ENCODE measurements at regions not wholly inside any gene's neighbourhood (a gene's known extent, or its start where the extent isn't known, plus 50 kb on each side); places are given as distances from the start of the nearest gene placed in this dataset.

GRCh38 chr2:8394131-8394530 lies 287.7 kb upstream of the ID2 start:
- DNase-seq (ENCODE audit: low read depth): no peak
- H3K4me3 ChIP-seq (ENCODE audit: control insufficient read depth, low read depth, low read length): no peak overlapping the region
- TF ChIP-seq CTCF (conservative IDR thresholded peaks at IDR 0.05; ENCODE audit: control insufficient read depth, insufficient read depth, low read depth, low read length): no peak

GRCh38 chr2:8394569-8395359 lies 287.1 kb upstream of the ID2 start:
- H3K4me3 ChIP-seq (ENCODE audit: control insufficient read depth, low read depth, low read length): no peak overlapping the region
- DNase-seq (ENCODE audit: low read depth): no peak
- no peak for TF ChIP-seq CTCF (conservative IDR thresholded peaks at IDR 0.05; ENCODE audit: control insufficient read depth, insufficient read depth, low read depth, low read length)

GRCh38 chr2:8395718-8396117 lies 286.1 kb upstream of the ID2 start:
- DNase-seq (ENCODE audit: low read depth): no peak
- H3K4me3 ChIP-seq (ENCODE audit: control insufficient read depth, low read depth, low read length): no peak overlapping the region
- TF ChIP-seq CTCF (conservative IDR thresholded peaks at IDR 0.05; ENCODE audit: control insufficient read depth, insufficient read depth, low read depth, low read length): no peak

DNA sequence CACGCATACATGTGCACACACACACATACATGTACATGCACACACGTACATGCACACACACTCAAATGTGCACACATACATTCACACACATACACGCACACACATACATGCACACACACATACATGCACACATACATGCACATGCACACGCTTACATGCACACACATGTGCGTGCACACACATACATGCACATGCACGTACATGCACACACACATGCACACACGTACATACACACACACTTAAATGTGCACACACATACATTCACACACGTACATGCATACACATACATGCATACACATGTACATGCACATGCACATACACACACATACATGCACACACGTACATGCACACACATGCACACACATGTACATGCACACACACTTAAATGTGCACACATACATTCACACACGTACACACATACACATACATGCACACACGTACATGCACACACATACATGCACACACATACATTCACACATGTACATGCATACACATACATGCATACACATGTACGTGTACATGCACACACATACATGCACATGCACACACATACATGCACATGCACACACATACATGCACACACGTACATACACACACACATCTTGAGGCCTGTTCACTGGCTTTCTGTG lies 283.7 kb upstream of the ID2 start:
- no peak for DNase-seq (ENCODE audit: low read depth)
- no peak overlapping the region for H3K4me3 ChIP-seq (ENCODE audit: control insufficient read depth, low read depth, low read length)
- no peak for TF ChIP-seq CTCF (conservative IDR thresholded peaks at IDR 0.05; ENCODE audit: control insufficient read depth, insufficient read depth, low read depth, low read length)

DNA sequence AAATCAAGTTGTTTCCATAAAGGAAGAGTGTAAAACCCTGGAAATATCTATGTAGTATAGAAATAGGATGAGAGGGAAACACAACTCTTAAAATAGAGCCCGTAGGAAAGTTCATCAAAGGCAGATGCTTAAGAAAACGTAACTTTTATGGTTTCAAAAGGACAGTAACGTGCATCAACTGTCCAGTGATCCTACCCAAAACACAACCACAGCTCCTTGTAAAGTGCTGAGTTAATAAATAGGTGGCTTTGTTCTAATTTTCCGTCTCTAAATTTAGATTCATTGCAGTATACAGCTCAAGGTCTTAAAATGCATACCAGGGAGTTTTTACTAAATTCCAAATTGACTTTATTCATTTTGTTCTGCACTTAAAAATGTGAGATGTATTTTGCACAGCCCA lies 282.1 kb upstream of the ID2 start:
- H3K4me3 ChIP-seq (ENCODE audit: control insufficient read depth, low read depth, low read length): no peak overlapping the region
- no peak for DNase-seq (ENCODE audit: low read depth)
- TF ChIP-seq CTCF (conservative IDR thresholded peaks at IDR 0.05; ENCODE audit: control insufficient read depth, insufficient read depth, low read depth, low read length): no peak

GRCh38 chr2:8400196-8400595 lies 281.7 kb upstream of the ID2 start:
- no peak for TF ChIP-seq CTCF (conservative IDR thresholded peaks at IDR 0.05; ENCODE audit: control insufficient read depth, insufficient read depth, low read depth, low read length)
- DNase-seq (ENCODE audit: low read depth): no peak
- no peak overlapping the region for H3K4me3 ChIP-seq (ENCODE audit: control insufficient read depth, low read depth, low read length)

Measured in fibroblast of mammary gland (primary cell).